ENCODE measurements at regions not wholly inside any gene's neighbourhood (a gene's known extent, or its start where the extent isn't known, plus 50 kb on each side); places are given as distances from the start of the nearest gene placed in this dataset.
A peak's percentile ranks its signal among the peaks of the same experiment; 100 is the strongest.

- H3K9me3 ChIP-seq (ENCODE audit: control insufficient read depth in 4 of 4, low read length in 3 of 4) = no peaks in the 10 kb centered on the region
- H3K27ac ChIP-seq (ENCODE audit: low read depth in 1 of 2, low read length in 2 of 2) = no peak overlapping the region
- no peak for TF ChIP-seq ATF3 (IDR thresholded peaks at IDR 0.05)
- TF ChIP-seq NR2F2 (IDR thresholded peaks at IDR 0.05) = no peak
- no peak for TF ChIP-seq SP1 (IDR thresholded peaks at IDR 0.05)
- no peak for TF ChIP-seq RAD21 (IDR thresholded peaks at IDR 0.05)
- TF ChIP-seq EGR1 (IDR thresholded peaks at IDR 0.05; ENCODE audit: low read depth in 2 of 2) = no peak
- TF ChIP-seq ZBTB33 (IDR thresholded peaks at IDR 0.05) = no peak
- TF ChIP-seq, protein P1, sequence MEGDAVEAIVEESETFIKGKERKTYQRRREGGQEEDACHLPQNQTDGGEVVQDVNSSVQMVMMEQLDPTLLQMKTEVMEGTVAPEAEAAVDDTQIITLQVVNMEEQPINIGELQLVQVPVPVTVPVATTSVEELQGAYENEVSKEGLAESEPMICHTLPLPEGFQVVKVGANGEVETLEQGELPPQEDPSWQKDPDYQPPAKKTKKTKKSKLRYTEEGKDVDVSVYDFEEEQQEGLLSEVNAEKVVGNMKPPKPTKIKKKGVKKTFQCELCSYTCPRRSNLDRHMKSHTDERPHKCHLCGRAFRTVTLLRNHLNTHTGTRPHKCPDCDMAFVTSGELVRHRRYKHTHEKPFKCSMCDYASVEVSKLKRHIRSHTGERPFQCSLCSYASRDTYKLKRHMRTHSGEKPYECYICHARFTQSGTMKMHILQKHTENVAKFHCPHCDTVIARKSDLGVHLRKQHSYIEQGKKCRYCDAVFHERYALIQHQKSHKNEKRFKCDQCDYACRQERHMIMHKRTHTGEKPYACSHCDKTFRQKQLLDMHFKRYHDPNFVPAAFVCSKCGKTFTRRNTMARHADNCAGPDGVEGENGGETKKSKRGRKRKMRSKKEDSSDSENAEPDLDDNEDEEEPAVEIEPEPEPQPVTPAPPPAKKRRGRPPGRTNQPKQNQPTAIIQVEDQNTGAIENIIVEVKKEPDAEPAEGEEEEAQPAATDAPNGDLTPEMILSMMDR (IDR thresholded peaks at IDR 0.05; ENCODE audit: low read depth, low read length, missing input control) = no peak
- no peak overlapping the region for H3K4me3 ChIP-seq (ENCODE audit: low read depth in 1 of 3, low read length in 3 of 3)
- no peak for DNase-seq (ENCODE audit: low spot score)
- no peaks in the 10 kb centered on the region for H3K27me3 ChIP-seq (ENCODE audit: control insufficient read depth in 4 of 4, insufficient read depth in 4 of 4, low read length in 3 of 4)
- no peaks in the 10 kb centered on the region for H3K4me1 ChIP-seq (ENCODE audit: control insufficient read depth in 4 of 4, insufficient read depth in 4 of 4, low read length in 3 of 4)
- no peaks in the 10 kb centered on the region for H3K36me3 ChIP-seq (ENCODE audit: control insufficient read depth in 4 of 4, insufficient read depth in 3 of 4, low read depth in 1 of 4, low read length in 3 of 4)
- H3K9ac ChIP-seq (ENCODE audit: low read depth in 1 of 2, low read length in 2 of 2) = no peak overlapping the region
- 75% methylated on average over 3 of the region's 3 CpGs for WGBS
Measured at GRCh38 chr7:15977663-15978062, 291.2 kb upstream of the MEOX2 start.

- no peak overlapping the region for H3K9ac ChIP-seq (ENCODE audit: low read depth in 1 of 2, low read length in 2 of 2)
- H3K27me3 ChIP-seq (ENCODE audit: control insufficient read depth in 4 of 4, insufficient read depth in 4 of 4, low read length in 3 of 4) = no peaks in the 10 kb centered on the region
- no peaks in the 10 kb centered on the region for H3K36me3 ChIP-seq (ENCODE audit: control insufficient read depth in 4 of 4, insufficient read depth in 3 of 4, low read depth in 1 of 4, low read length in 3 of 4)
- 66% methylated on average over 3 of the region's 3 CpGs for WGBS
- no peaks in the 10 kb centered on the region for H3K9me3 ChIP-seq (ENCODE audit: control insufficient read depth in 4 of 4, low read length in 3 of 4)
- no peaks in the 10 kb centered on the region for H3K4me1 ChIP-seq (ENCODE audit: control insufficient read depth in 4 of 4, insufficient read depth in 4 of 4, low read length in 3 of 4)
- no peak for DNase-seq (ENCODE audit: low spot score)
- H3K27ac ChIP-seq (ENCODE audit: low read depth in 1 of 2, low read length in 2 of 2) = no peak overlapping the region
- peak; percentile 52 for TF ChIP-seq NR2F2 (IDR thresholded peaks at IDR 0.05)
- no peak for TF ChIP-seq EGR1 (IDR thresholded peaks at IDR 0.05; ENCODE audit: low read depth in 2 of 2)
- no peak overlapping the region for H3K4me3 ChIP-seq (ENCODE audit: low read depth in 1 of 3, low read length in 3 of 3)
Measured at GRCh38 chr7:15972862-15973275, 286.4 kb upstream of the MEOX2 start.

DNA sequence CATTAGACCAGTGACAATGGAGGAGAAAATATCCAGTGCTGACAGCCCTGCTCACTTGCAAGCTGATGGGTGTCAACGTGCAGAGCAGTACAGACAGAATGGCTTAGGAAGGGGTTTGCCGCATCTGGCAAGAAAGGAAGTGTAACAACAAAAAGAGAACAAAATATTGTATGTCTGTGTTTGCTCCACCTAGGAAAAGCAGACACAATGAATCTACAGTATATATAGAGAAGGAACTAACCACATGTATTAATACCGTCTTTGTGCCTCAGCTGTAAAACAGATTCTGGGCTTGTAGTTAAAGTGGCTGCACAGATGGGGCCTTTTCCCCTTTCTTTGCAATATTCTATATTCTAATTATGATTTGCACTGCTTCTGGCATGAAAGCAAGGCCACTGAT is 281.1 kb upstream of the MEOX2 start:
- Histone ChIP-seq H3K36me3 (ENCODE audit: control insufficient read depth in 4 of 4, insufficient read depth in 3 of 4, low read depth in 1 of 4, low read length in 3 of 4) (no peaks in the 10 kb centered on the region), H3K4me3 (ENCODE audit: low read depth in 1 of 3, low read length in 3 of 3) (no peak overlapping the region), H3K27me3 (ENCODE audit: control insufficient read depth in 4 of 4, insufficient read depth in 4 of 4, low read length in 3 of 4) (no peaks in the 10 kb centered on the region), H3K27ac (ENCODE audit: low read depth in 1 of 2, low read length in 2 of 2) (no peak overlapping the region), H3K9ac (ENCODE audit: low read depth in 1 of 2, low read length in 2 of 2) (no peak overlapping the region), H3K4me1 (ENCODE audit: control insufficient read depth in 4 of 4, insufficient read depth in 4 of 4, low read length in 3 of 4) (no peaks in the 10 kb centered on the region), H3K9me3 (ENCODE audit: control insufficient read depth in 4 of 4, low read length in 3 of 4) (no peaks in the 10 kb centered on the region)
- 80% methylated on average over 3 of the region's 3 CpGs for WGBS
- no peak for DNase-seq (ENCODE audit: low spot score)
- TF ChIP-seq FOXA1 (IDR thresholded peaks at IDR 0.05) (no peak), RXRA (IDR thresholded peaks at IDR 0.05) (no peak), JUND (IDR thresholded peaks at IDR 0.05) (no peak), ZBTB33 (IDR thresholded peaks at IDR 0.05) (no peak), YY1 (IDR thresholded peaks at IDR 0.05) (no peak), RAD21 (IDR thresholded peaks at IDR 0.05) (no peak), HNF4A (conservative IDR thresholded peaks at IDR 0.05) (no peak), ATF3 (IDR thresholded peaks at IDR 0.05) (no peak), NR2F2 (IDR thresholded peaks at IDR 0.05) (no peak), HNF4G (IDR thresholded peaks at IDR 0.05) (no peak), FOXA2 (IDR thresholded peaks at IDR 0.05) (no peak), EGR1 (IDR thresholded peaks at IDR 0.05; ENCODE audit: low read depth in 2 of 2) (no peak)
- TF ChIP-seq, protein P1 (IDR thresholded peaks at IDR 0.05; ENCODE audit: low read depth, low read length, missing input control) = no peak
- TF ChIP-seq, protein P2, sequence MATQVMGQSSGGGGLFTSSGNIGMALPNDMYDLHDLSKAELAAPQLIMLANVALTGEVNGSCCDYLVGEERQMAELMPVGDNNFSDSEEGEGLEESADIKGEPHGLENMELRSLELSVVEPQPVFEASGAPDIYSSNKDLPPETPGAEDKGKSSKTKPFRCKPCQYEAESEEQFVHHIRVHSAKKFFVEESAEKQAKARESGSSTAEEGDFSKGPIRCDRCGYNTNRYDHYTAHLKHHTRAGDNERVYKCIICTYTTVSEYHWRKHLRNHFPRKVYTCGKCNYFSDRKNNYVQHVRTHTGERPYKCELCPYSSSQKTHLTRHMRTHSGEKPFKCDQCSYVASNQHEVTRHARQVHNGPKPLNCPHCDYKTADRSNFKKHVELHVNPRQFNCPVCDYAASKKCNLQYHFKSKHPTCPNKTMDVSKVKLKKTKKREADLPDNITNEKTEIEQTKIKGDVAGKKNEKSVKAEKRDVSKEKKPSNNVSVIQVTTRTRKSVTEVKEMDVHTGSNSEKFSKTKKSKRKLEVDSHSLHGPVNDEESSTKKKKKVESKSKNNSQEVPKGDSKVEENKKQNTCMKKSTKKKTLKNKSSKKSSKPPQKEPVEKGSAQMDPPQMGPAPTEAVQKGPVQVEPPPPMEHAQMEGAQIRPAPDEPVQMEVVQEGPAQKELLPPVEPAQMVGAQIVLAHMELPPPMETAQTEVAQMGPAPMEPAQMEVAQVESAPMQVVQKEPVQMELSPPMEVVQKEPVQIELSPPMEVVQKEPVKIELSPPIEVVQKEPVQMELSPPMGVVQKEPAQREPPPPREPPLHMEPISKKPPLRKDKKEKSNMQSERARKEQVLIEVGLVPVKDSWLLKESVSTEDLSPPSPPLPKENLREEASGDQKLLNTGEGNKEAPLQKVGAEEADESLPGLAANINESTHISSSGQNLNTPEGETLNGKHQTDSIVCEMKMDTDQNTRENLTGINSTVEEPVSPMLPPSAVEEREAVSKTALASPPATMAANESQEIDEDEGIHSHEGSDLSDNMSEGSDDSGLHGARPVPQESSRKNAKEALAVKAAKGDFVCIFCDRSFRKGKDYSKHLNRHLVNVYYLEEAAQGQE (IDR thresholded peaks at IDR 0.05) = no peak

All from liver (tissue), 8 donors.